NCI-H1092 (cell line): ENCODE measurements at regions not wholly inside any gene's neighbourhood (a gene's known extent, or its start where the extent isn't known, plus 50 kb on each side); places are given as distances from the start of the nearest gene placed in this dataset.

Experiments
- DNase-seq: peaks from one replicate; lab custom pipeline; 2025; lab: John Stamatoyannopoulos, UW

DNA sequence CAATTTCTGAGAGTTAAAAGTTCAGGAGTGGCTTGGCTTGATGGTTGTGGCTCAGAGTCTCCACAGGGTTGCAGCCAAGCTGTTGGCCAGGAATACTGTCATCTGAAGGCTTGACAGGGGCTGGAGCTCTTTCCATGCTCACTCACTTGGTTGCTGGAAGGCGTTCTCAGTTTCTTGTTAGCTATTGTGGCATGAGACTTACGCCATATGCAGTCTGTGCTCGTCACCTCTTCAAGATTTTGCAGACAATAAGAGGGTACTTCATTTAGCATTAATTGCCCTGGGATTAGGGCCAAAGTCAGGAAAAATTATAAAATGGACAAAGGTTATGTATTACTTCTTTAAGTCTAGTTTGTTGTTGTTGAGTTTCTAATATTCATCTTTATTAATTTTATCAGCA is 380.6 kb upstream of the MAP3K7 start:
- no peak for DNase-seq

DNA sequence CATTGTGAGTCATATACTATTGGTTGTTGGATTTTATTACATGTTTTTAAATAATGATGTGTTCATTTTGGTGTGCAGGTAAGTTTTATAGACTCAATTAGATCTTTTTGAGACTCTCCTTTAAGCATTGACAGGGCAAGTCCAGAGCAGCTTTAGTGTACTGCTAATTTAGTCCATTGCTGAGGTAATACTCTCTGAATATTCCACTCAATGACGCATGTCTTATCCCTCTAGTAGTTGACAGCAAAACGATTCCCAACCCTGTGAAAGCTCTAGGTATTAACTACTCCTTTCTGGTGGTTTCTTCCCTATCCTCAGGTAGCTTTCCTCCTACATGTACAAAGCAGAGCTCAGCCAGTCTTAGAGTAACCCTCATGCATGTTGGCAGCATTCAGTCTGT is 373.5 kb upstream of the MAP3K7 start:
- no peak for DNase-seq

DNA sequence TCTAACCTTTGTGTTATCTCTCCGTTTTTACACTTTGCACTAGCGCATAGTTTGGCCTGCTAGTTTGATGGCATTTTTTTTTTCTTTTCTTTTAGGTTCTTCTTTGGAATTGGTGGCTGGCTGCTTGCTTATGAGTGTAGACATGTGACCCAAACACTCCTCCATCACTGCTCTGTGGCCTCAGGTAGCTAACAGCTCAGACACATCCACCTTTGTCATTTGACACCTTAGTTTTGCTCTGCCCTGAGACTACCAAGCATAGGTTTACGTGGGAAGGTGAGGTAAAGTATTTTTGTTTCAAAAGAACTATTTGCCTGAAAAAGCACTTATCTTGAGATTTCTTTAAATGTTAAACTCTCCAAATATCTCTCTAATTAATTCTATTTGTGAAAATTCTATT is 368.4 kb upstream of the MAP3K7 start:
- DNase-seq = no peak

DNA sequence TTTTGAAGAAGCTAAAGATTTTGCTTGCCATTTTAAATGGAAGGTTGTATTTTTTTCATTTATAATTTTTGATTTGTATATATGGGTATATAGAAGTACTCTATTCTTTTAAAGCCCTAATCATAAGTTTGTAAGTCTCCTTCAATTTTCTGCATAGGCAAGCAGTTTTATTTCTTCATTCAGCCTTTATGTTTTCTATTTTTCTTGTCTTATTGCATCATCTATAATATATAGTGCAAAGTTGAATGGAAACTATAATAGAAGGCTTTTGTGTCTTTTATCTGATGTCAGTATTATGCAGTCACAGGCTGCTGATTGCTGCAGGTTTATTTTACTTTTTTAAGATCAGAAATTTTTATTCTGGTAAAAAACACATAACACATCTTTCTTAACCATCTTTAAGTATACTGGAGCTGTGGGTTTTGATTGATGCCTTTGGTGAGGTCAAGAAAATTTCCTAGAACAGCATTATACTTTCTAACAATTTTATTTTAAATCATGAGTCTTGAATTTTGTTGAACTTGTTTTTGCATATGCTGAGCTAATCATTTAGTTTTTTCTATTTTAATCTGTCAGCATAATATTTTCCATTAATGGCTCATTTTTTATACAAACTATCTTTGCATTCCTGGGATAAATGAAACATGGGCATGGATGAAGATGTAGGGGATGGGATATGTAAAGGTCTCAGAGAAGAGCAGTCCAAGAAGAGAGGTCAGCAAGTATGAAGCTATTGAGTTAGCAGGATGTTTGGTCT is 366.7 kb upstream of the MAP3K7 start:
- no peak for DNase-seq

DNA sequence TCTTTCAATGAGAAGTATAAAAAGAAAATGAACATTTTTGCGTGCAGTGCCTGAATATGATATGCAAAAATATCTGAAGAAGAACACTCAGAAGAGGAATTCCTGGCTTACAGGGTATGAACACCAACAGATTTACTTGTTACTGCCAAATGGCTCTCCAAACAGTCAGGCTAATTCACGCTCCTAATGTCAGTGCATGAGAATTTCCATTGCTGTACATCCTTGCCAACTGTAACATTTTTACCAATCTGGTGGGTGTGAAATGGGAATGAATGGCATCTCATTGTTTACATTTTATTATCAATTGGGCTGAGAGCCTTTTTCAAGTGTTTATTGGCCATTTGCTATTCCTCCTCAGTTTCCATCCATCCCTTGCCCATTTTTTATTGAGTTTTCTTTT is 365.3 kb upstream of the MAP3K7 start:
- DNase-seq = no peak

DNA sequence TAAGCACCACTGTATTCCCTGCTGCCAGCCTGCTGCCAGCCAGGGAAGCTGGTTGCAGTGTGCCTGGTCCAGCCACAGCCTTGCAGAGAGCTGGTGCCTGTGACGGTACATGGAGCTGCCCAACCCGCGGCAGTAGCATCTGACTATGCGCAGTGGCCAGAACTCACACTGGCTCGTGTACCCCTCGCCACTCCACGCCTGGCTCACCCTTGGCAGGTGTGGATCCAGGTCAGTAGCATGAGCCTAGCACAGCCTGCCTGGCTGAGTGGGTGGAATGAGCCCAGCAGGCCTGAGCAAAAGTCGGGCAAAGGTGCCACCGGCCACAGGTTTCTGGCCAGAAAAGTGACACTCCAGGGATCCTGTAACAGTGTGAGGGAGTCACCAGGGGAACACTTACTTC is 361.7 kb upstream of the MAP3K7 start:
- DNase-seq = no peak

DNA sequence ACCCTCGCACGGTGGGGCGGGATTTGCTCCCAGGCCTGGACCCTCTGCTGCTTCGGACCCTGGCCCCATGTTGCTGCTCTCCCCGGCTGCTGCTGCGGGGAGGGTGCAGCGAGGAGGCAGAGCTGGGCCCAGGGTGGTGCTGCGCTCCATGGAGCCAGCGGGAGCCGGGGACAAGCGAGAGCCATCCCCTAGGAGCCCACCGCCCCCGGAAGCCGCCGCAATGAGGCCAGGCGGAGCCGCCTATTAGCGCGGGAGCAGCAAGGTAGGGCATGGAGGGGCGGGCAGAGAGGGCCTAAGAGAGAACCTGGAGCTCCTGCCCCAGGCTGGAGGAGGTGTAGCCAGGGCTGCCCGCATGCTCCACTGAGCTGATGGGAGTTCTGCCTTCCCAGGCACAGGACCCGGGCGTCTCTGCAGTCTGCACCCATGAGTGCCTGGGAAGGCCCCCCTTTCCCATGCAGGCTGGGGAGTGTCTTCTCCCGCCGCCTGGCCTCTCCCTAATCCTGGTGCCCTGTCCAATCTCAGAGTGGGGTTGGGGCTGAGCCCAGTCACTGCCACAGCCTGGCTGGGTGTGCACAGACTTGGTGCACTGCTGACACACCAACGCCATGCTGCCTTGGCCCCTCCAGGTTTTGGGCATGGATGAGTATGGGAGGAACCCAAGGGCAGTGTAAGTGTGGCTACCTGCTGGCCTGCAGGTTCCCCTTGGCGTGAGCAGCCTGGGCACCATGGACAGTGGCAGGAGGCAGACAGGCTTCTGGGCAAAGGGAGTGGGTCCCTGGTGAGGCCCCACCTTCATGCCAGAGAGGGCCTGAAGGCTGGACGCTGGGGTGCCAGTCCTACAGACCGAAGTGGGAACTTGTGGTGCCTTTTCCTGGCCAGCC is 360.6 kb upstream of the MAP3K7 start:
- DNase-seq = no peak

DNA sequence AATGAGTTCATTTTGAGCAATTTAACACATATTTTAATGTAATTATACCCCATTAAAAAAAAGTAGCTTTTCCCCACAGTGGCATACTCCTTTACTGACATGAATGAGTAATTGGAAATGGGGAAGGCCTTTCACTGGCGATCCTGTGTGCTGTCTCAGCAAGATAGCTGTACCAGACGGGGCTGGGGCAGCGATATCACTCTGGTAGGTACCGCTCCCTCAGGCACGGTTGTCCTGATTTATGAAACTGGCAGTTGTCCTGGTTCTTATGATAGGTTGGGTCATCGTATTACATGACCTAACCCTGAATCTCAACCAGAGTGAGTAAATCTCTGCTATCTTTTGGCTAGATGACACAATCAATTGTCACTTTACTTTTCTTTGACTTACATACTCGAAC is 355.0 kb upstream of the MAP3K7 start:
- no peak for DNase-seq

DNA sequence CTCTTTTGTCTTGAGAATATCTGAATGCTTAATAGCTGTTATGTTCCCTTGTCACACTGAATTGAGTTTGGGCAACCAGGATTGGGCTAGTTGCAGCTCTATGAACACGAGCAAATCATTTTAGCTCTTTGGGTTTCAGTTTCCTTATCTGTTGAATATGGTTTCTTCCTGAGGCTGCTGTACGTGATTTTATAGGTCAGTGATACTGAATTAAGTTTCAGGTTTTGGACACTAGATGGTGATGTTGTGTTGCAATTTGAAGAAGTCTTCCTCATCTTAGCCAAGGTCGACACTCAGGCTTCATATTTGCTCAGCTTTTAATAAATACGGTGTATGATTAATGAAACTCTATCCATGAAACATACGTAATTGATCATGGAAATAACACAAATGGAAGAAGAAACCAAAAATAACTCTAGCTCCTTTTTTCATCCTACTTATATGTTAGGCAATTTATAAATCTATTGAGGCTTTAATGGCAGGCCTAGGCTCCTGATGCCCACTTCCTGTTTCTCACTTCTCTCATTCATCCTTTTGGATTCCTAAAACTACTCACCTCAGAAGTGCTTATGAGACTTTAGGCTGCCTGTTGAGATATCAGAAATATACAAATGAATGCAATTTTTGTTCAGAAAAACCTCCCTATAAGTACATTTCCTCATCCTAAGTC is 354.1 kb upstream of the MAP3K7 start:
- peak; percentile 55 for DNase-seq

DNA sequence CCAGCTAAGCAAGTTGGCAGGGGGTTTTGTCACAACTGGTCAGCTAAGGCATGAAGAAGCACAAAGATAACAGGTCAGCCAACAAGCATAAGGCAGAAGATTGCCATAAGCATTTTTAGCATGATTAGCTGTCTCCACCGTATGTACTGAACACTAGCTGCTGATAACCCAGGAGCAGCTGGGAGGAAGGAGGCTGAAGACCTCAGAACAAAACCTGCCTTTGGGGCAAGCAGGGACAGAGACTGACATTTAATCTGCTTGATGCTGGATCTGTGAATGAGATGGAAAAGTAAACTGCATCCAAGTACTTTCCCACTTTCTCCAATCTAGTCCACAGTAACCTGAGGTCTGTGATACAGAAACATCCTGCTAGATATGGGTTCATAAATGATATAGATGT is 353.0 kb upstream of the MAP3K7 start:
- DNase-seq = no peak

DNA sequence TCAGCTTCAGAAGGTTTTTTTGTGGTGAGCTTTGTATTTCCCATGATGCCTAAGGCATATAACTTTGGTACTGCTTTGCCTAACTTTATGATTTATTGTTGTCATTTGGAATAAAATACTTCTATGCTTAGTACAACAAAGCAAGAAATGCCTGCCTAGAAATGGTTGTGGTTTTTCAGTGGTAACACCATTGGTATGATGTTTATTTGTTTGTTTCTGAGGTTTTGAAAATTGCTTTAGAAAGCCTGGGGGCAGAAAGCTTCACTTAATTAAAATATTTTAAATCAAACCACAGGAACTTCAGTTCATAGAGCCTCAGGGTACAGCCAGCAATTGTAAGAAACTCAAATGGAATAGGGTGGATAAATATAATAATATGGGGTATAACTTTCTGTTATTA is 351.2 kb upstream of the MAP3K7 start:
- DNase-seq = no peak

DNA sequence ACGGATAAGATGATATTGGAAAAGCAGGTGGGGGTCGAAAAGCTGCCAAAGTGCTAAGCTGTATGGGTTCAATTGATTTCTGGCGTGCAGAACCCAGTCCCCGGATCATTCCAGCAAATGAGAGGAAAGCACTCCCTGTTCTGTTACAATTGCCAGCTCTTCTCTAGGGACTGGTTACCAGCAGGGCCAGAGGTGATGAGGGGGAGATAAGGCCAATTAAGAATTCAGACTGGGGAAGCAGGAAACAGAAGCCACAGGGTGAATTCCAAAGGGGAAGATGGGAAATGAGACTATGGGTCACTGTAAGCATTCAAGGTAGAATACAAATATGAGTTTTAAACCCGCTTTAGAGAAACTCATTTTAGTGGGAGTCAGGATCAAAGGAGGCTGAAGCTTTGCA is 349.4 kb upstream of the MAP3K7 start:
- DNase-seq = no peak

DNA sequence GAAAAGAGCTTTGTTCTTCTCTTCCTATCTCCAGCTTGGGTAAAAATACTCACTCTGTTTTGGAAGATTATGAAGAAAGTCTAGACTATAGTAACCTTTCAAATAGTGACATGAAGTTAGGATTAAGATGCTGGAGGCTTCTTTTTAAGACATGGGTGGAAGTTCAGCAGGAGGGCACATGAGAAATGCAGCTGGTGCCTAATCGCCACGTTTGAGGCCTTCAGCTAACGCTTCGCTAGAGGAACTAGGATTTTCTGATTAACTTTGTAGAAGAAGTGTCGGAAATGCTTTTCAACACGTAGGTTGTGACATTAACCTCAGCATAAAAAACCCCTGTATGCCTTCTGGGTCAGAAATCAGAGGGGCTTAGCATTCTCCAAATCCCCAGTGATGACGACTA is 348.1 kb upstream of the MAP3K7 start:
- no peak for DNase-seq

DNA sequence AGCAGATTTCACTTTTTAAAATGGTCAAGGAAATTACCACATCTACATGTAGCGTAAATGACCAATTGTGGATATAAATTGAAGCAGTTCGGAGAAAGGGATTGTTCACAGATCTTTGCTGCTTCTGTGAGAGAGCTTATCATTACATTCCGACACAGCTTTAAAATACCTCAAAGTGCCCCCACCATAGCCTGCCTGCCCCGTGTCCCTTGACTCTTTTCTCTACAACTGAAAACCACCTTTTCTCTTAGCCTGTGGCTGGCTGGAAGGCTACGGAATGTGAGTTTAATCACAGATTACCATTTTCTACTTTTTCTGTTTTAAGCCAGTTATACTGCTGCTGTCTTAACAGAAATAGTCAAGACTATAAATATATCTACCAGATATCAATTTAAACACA is 347.2 kb upstream of the MAP3K7 start:
- DNase-seq = no peak

DNA sequence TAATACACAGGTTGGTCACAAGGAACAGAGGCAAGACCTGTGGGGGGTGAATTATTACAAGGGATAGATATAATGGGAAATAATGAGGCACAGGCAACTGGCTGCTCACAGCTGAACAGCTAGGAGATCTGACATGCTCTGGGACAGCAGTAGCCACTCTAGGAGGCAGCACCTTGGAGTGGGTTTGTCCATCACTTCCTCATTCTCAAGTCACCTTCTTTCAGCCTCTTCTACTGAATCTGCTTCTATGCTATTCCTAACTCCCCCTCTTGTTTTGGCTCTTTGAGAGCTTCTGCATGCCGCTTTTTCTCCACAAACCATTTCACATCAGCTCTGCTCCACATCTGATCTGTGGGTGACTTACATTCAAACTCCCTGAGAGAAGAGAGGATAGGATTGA is 345.5 kb upstream of the MAP3K7 start:
- DNase-seq = no peak

DNA sequence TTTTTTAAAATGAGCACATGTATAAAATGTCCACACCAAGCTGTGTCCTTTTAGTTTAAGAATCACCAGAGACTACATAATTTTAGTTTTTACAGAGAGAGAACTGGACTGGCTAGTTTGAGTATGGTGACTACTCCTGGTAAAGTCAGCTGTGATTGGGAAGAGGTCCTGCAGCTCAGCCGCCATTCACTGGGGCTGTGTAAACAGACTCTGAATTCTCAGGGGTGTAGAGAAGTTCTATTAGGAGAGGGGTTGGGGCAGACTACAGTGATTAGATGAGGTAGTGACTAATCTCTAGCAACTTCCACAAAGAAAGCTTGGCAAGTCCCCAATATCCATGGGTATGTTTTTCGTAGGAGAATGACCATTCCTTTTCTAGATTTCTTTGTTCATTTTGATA is 341.2 kb upstream of the MAP3K7 start:
- no peak for DNase-seq

DNA sequence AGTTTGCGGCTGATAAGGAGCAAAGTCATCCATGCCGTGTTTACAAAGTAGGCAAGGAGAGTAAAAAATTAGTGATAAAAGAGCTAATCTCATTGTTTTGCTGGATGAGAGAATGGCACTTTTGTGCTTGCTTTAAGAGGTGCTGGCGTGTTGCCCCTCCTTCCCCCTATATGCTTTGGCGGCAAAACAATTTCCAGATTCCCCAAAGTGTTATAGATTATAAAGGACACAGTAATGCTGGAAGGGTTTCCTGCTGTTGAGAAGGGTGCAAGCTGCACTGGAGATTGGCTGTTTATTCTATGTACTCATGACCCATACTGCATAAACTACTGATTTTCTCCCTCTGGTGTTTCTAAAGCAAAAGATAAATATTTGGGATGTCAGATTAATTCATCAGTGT is 338.9 kb upstream of the MAP3K7 start:
- DNase-seq = no peak

DNA sequence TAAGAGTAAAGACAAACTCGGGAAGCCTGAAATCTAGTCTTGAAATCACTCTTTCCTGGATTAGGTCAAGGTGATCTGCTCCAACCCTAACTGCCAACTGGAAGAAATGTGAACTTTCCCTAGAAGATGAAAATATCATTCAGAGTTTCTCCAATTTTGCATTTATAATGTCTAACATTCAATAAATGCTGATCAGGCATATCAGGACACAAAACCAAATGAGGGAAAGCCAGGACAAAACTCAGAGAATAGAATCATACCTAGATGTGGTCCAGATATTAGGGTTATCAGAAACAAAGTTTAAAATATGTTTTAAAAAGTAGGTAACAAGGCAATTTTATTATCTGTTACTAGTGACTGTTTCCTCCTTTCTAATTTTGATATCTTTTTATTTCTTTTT is 335.5 kb upstream of the MAP3K7 start:
- DNase-seq = no peak

DNA sequence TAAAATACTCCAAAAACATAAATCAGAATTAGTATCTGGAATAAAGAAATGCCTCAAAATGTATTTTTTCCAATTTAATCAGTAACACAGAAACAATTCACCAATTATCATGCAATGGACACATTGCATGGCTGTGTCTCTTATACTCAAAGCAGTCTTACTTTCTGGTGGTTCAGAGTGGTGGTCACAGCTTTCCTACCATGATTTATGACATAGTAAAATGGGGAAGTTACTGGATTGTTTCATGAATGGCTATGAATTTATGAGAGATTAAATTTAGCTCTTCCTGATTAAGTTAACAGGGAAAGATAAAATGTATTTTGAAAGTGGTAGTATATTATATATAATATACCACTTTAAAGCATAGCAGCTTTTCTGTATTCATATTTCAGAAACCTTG is 331.5 kb upstream of the MAP3K7 start:
- DNase-seq = no peak

DNA sequence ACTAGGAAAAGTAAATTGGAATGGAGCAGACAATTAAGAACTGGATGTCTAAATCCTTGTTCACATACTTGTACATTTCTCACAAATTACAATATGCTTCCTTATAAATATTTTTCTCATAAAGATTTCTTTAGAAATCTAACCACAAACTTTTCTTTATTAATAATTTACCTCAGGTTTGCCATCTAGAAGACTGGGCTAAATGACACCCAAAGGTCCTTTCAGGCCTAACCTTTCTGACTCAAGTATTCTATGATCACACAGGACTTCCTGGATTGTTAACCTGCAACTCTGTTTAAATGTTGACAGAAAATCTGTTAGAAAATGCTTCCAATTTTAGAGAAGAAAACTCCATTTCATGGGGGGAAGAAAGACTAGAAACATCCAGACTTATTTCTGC is 330.5 kb upstream of the MAP3K7 start:
- DNase-seq = no peak

DNA sequence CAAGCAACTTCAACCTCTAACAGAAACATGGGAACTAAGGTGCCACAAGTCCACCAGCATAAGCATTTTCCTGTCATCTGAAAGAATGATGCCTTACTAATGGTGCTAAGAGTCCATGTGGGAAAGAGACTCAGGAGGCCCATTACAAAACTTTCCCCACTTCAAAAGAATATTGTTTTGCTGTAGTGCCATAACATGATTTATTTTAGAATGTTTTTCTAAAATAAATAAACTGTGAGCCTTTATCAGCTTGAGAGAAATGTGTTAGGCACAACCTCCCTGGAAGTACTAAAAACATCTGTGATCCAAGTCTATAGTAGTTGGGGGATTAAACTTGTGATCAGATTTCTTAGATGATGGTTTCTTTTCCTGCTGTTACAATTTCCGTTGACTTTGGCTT is 330.1 kb upstream of the MAP3K7 start:
- no peak for DNase-seq

DNA sequence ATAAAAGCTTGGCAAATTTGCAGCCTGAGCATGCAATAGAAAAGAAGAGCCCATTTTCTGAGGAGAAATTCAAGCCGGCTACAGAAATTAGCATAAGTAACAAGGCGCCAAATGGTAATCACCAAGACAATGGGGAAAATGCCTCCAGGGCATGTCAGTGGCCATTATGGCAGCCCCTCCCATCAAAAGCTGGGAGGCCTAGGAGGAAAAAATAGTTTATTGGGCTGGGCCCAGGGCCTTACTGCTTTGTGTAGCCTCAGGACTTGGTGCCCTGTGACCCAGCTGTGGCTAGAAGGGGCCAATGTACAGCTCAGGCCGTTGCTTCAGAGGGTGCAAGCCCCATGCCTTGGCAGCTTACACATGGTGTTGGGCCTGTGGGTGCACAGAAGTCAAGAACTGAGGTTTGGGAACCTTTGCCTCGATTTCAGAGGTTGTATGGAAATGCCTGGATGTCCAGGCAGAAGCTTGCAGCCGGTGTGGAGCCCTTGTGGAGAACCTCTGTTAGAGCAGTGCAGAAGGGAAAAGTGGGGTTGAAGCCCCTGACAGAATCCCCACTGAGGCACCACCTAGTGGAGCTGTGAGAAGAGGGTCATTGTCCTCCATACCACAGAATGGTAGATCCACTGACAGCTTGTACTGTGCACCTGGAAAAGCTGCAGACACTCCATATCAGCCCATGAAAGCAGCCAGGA is 328.5 kb upstream of the MAP3K7 start:
- no peak for DNase-seq
